GM18511 (cell line): ENCODE measurements at regions not wholly inside any gene's neighbourhood (a gene's known extent, or its start where the extent isn't known, plus 50 kb on each side); places are given as distances from the start of the nearest gene placed in this dataset.

Experiments used
- ATAC-seq: cut with Tn5 transposase; IDR thresholded peaks from one replicate; pipeline ENCODE4 v1.9.1; 2021; ENCODE audit warnings: mild to moderate bottlenecking, moderate library complexity; ENCODE audit not compliant: unreplicated experiment

DNA sequence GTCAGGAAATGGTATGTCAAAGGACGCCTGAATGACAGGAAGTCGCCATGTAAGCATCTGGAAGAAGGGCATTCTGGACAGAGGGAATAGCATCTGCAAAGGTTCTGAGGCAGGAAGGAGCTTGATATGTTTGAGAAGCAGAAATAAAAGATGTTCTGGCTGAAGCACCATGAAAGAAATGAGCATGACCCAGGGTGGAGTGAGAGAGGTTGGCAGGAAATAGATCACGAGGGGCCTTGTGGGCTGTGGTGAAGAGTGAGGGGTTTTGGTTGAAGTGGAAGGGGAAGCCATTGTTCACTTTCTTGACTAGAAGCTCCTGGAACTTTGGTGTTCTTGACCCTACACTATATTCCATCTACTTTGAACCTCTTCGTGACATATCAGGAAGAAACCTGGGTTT lies 99.4 kb upstream of the PARP11 start:
- ATAC-seq: no peak

DNA sequence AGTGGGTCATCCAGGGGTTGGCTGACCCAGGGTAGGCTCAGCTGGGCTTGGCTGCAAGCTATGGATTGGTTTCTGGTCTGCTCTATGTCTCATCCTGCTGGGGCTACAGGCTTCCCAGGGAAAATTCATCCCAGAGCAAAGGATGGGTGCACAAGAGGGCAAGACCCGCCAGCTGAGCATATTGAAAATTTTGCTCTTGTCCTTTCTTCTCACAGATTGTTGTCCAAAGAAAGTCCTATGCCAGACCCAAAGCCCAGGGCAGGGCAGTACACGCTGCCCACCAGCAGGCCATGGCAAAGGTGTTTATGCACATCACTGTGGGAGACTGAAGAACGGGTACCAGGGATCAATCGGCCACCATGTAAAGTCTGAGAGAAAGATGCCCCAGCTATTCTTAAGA lies 95.3 kb upstream of the PARP11 start:
- no peak for ATAC-seq

- ATAC-seq: no peak
Measured at GRCh38 chr12:3967556-3968160, 94.5 kb upstream of the PARP11 start.

DNA sequence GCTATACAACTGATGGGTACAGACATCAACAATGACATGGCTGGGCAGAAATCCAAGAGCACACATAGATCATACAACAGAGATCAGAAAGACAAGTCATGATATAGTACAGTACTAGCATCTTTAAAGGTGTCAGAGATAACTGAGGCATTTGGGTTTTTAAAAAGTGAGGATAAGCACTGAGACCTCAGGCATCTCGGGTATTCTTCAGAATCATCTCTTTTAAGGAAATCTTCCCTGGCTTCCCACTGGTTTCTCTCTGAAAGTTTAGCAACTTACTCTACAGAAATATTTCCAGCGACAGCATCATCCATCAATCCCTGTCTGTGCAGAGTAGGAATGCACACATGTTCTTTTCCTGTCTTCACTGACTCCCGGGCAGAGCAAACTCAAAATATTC lies 93.2 kb upstream of the PARP11 start:
- no peak for ATAC-seq

- ATAC-seq: no peak
Measured at GRCh38 chr12:3965046-3965445, 91.8 kb upstream of the PARP11 start.

GRCh38 chr12:3964439-3964838 lies 91.2 kb upstream of the PARP11 start:
- no peak for ATAC-seq

GRCh38 chr12:3962631-3963483 lies 89.7 kb upstream of the PARP11 start:
- ATAC-seq: no peak

- ATAC-seq: no peak
Measured at GRCh38 chr12:3961591-3961990, 88.4 kb upstream of the PARP11 start.

DNA sequence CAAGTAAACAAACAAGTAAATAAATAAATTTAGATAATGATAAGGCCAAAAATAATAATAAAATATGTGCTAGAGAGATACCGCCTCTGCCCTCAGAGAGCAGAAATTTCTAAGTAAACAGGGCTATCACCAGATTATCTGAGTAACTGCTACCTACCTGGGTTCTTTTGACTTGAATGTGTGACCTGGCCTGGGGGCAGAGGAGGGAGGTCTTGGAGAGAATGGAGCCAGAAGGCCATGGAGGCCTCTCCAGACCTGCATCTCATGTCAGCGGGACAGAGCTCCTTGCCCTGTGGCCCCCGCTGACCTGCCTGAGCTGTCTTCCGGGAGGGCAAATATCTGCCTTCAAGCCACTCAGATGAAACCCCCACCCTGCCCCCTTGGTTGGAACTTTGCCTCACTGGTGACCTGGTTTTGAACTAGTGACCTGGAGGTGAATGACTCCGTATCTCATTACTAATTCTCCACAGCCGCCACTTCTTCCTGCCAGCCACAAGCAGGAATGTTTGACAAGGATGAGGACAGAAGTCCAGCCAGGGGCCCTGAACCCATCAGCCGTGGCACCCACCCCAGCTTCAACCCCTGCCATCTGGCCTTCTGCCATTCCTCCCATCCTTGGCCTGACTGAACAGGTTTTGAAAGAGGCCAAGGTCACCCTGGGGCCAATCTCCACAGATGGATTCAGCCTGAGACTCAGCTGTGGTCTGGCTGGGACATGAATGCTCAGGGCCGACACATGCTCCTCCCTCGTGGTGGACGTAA lies 86.8 kb upstream of the PARP11 start:
- no peak for ATAC-seq

DNA sequence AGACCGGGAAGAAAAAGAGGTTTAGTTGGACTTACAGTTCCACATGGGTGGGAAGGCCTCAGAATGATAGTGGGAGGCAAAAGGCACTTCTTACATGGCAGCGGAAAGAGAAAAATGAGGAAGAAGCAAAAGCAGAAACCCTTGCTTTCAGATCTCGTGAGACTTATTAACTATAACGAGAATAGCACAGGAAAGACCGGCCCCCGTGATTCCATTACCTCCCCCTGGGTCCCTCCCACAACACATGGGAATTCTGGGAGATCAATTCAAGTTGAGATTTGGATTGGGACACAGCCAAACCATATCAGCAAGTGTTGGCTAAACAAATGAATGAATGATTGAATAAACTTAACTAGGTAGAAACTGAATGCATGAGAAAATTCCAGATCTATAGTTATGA lies 85.3 kb upstream of the PARP11 start:
- ATAC-seq: no peak

- no peak for ATAC-seq
Measured at GRCh38 chr12:3951380-3952135, 78.4 kb upstream of the PARP11 start.

GRCh38 chr12:3950714-3951320 lies 77.6 kb upstream of the PARP11 start:
- ATAC-seq: no peak

DNA sequence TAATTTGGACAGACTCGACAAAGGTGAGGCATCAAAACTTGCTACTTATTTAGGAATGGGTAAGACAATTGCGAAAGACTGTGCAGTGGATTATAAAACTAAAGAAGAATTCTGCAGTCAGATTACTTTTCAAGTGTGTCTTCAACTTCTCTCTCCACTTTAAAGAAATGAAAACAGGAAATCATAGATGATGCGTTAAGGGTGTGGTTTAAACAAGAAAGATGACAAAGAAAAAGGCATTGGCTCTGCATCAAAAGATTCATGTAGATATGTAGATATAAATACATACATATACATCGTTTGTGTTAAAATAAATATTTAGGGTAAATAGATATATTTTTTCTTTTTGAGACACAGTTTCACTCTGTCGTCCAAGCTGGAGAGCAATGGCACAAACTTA lies 74.6 kb upstream of the PARP11 start:
- ATAC-seq: no peak

DNA sequence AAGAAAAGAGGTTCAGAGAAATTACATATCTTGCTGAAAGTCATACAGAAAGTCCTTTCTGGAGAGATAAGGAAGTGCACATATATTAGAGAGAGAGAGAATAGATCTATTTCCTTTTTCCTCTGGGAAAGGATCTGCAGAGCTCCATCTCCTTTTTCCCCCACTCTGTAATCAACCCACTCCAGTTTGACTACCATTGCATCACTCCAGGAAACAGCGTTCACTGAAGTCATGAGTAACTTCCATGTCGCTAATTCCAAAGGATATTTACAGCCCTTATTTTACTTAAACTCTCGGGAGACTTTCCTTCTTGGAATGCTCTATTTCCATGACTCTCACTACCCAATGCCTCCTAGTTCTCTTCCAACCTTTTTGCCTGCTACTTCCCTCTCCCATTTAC lies 72.5 kb upstream of the PARP11 start:
- no peak for ATAC-seq

GRCh38 chr12:3944620-3945019 lies 71.4 kb upstream of the PARP11 start:
- ATAC-seq: no peak

- no peak for ATAC-seq
Measured at GRCh38 chr12:3938042-3938544, 64.9 kb upstream of the PARP11 start.

GRCh38 chr12:3935078-3935477 lies 61.9 kb upstream of the PARP11 start:
- ATAC-seq: no peak

GRCh38 chr12:3933819-3934192 lies 60.6 kb upstream of the PARP11 start:
- ATAC-seq: no peak

- no peak for ATAC-seq
Measured at GRCh38 chr12:3933074-3933818, 60.0 kb upstream of the PARP11 start.

- ATAC-seq: no peak
Measured at GRCh38 chr12:3931776-3932175, 58.6 kb upstream of the PARP11 start.
